HCT116 (cell line): ENCODE measurements at regions not wholly inside any gene's neighbourhood (a gene's known extent, or its start where the extent isn't known, plus 50 kb on each side); places are given as distances from the start of the nearest gene placed in this dataset.

Experiments
- ATAC-seq: fragments of 200-7000 bp; cut with Tn5 transposase; 2 replicates; pipeline ENCODE4 v1.9.1; 2020; ENCODE audit warnings: mild to moderate bottlenecking, moderate library complexity
- BruUV-seq: library from RNA; stranded (reverse); fragments of 400-500 nt; replicated peaks from 2 replicates; lab custom pipeline; 2021; lab: Mats Ljungman, UMichigan
- CTCF ChIA-PET: fragments of 300-600 bp; sonication (Branson Sonifier 250); formaldehyde crosslinking; loops from one replicate; lab custom pipeline; 2021; ENCODE audit warnings: antibody characterized with exemption; lab: Charles Lee
- POLR2A ChIA-PET: fragments of 300-600, 350-600 bp; sonication (Branson Sonifier 250); formaldehyde crosslinking; loops from one replicate; lab custom pipeline; 2021; ENCODE audit warnings: antibody characterized with exemption; lab: Charles Lee
- RAD21 ChIA-PET, 2 experiments: fragments of 300-600 bp; sonication (Branson Sonifier 250); formaldehyde crosslinking; loops; one replicate each; lab custom pipeline; 2023; ENCODE audit warnings: low total read pairs in 2 of 2; ENCODE audit not compliant: uncharacterized antibody in 2 of 2, unreplicated experiment in 2 of 2, low non-redundant PET in 1 of 2; lab: Charles Lee
- DNase-seq: peaks from one replicate; pipeline ENCODE4 v3.0.0-alpha.2; 2010; ENCODE audit warnings: low read depth, low spot score
- H2AFZ ChIP-seq: fragments of 200-600 bp; shearing (Covaris generic), sonication (generic); 2 replicates; pipeline ENCODE4 v1.6.1; 2017; ENCODE audit warnings: low read depth, mixed run types, mixed read lengths, antibody characterized with exemption, low read length; ENCODE audit not compliant: poor library complexity, severe bottlenecking
- H3K27ac ChIP-seq: 2 replicates; pipeline ENCODE4 v1.5.1; 2012; ENCODE audit warnings: low read depth, low read length
- H3K27me3 ChIP-seq: fragments of 200-600 bp; sonication (generic); 2 replicates; pipeline ENCODE4 v1.6.1; 2016; ENCODE audit warnings: mixed run types, low read length, mixed read lengths; ENCODE audit not compliant: insufficient read depth
- H3K36me3 ChIP-seq, 2 experiments: fragments of 200-500 bp in 1 of 2; fragments of 200-600 bp in 1 of 2; sonication (Bioruptor generic) in 1 of 2; sonication (generic) in 1 of 2; 2 replicates each; pipeline versions ENCODE4 v1.5.1 to v1.6.1; 2014 to 2016; ENCODE audit warnings: low read length in 2 of 2, inconsistent platforms in 1 of 2, mixed read lengths in 1 of 2, mixed run types in 1 of 2; ENCODE audit not compliant: insufficient read depth in 2 of 2, control insufficient read depth in 1 of 2
- H3K4me1 ChIP-seq, 2 experiments: fragments of 200-600 bp in 1 of 2; sonication (generic) in 1 of 2; 2 replicates each; pipeline versions ENCODE4 v1.5.1 to v1.6.1; 2012 to 2017; ENCODE audit warnings: low read length in 2 of 2, inconsistent platforms in 1 of 2, mild to moderate bottlenecking in 1 of 2, mixed read lengths in 1 of 2, mixed run types in 1 of 2, moderate library complexity in 1 of 2; ENCODE audit not compliant: insufficient read depth in 2 of 2, control insufficient read depth in 1 of 2
- H3K4me2 ChIP-seq: fragments of 200-600 bp; sonication (generic); 2 replicates; pipeline ENCODE4 v1.6.1; 2017; ENCODE audit warnings: mixed run types, low read length, mixed read lengths
- H3K4me3 ChIP-seq, 2 experiments: fragments of 200-600 bp in 1 of 2; sonication (generic) in 1 of 2; replicated peaks in 1 of 2; 2 replicates each; pipeline ENCODE4 v1.5.1; 2011 to 2016; ENCODE audit warnings: low read length in 2 of 2, control low read depth in 1 of 2, low read depth in 1 of 2, mild to moderate bottlenecking in 1 of 2, mixed read lengths in 1 of 2, mixed run types in 1 of 2
- H3K79me2 ChIP-seq: fragments of 200-600 bp; sonication (generic); 2 replicates; pipeline ENCODE4 v1.6.1; 2017; ENCODE audit warnings: mild to moderate bottlenecking, mixed run types, low read length, moderate library complexity, mixed read lengths; ENCODE audit not compliant: insufficient read depth
- H3K9ac ChIP-seq: fragments of 200-600 bp; sonication (generic); 2 replicates; pipeline ENCODE4 v1.6.1; 2016; ENCODE audit warnings: low read length, mixed read lengths
- H3K9me2 ChIP-seq: fragments of 200-600 bp; sonication (generic), shearing (Covaris generic); 2 replicates; pipeline ENCODE4 v1.6.1; 2017; ENCODE audit warnings: mixed run types, mild to moderate bottlenecking, moderate library complexity; ENCODE audit not compliant: insufficient read depth
- H3K9me3 ChIP-seq, 2 experiments: fragments of 200-500 bp in 1 of 2; fragments of 200-600 bp in 1 of 2; sonication (Bioruptor generic) in 1 of 2; sonication (generic) in 1 of 2; 2 replicates each; pipeline ENCODE4 v1.6.1; 2014 to 2017; ENCODE audit warnings: low read length in 2 of 2, mixed read lengths in 2 of 2, inconsistent platforms in 1 of 2, low read depth in 1 of 2, mild to moderate bottlenecking in 1 of 2, mixed run types in 1 of 2, moderate library complexity in 1 of 2; ENCODE audit not compliant: control insufficient read depth in 1 of 2, insufficient read depth in 1 of 2
- H4K20me1 ChIP-seq: fragments of 200-600 bp; sonication (generic), shearing (Covaris generic); 2 replicates; pipeline ENCODE4 v1.6.1; 2017; ENCODE audit warnings: mixed run types, mild to moderate bottlenecking, moderate library complexity; ENCODE audit not compliant: insufficient read depth
- EGR1 ChIP-seq: IDR thresholded peaks from 2 replicates; pipeline ENCODE4 v1.6.1; 2012; ENCODE audit warnings: low read depth
- ELF1 ChIP-seq: IDR thresholded peaks from 2 replicates; pipeline ENCODE4 v1.6.1; 2012; ENCODE audit warnings: low read depth, borderline replicate concordance
- EZH2 ChIP-seq: fragments of 200-600 bp; sonication (generic); IDR thresholded peaks from 2 replicates; pipeline ENCODE4 v1.6.1; 2017; ENCODE audit warnings: antibody characterized with exemption, mixed run types
- SP1 ChIP-seq: IDR thresholded peaks from 2 replicates; pipeline ENCODE4 v1.6.1; 2012; ENCODE audit warnings: low read depth
- SRF ChIP-seq: IDR thresholded peaks from 2 replicates; pipeline ENCODE4 v1.6.1; 2012; ENCODE audit warnings: low read depth
- ZBTB33 ChIP-seq: IDR thresholded peaks from 2 replicates; pipeline ENCODE4 v1.6.1; 2011; ENCODE audit warnings: mild to moderate bottlenecking, low read length, moderate library complexity; ENCODE audit not compliant: insufficient replicate concordance; ENCODE audit errors: extremely low read depth
- ZFX ChIP-seq: fragments of 450-650 bp; IDR thresholded peaks from 2 replicates; pipeline ENCODE4 v1.6.1; 2017
- intact Hi-C: fragments of 100-400 bp; cut with micrococcal nuclease; formaldehyde crosslinking; loops from 2 replicates; pipeline ENCODE4 v1.10.0; 2022
- TF ChIP-seq, protein P1 (sequence below): IDR thresholded peaks from 2 replicates; pipeline ENCODE4 v1.6.1; 2012; ENCODE audit warnings: low read depth

DNA sequence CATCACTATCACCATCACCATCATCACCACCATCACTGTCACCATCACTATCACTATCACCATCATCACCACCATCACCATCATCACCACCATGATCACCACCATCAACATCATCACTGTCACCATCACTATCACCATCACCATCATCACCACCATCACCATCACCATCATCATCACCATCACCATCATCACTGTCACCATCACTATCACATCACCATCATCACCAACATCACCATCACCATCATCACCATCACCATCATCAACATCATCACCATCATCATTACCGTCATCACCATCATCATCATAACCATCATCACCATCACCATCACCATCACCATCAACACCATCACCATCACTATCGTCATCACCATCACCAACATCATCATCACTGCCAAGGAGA lies 273.8 kb downstream of the FOXL1 start:
- ATAC-seq: no peak
- Histone ChIP-seq H3K9me2 (no peaks in the 10 kb centered on the region), H3K27ac (no peak overlapping the region), H2AFZ (no peak overlapping the region), H3K9me3 (no peaks in the 10 kb centered on the region), H3K4me1 (no peaks in the 10 kb centered on the region), H3K27me3 (peaks cover 28% of the 10 kb centered on the region), H3K79me2 (no peaks in the 10 kb centered on the region), H3K4me2 (no peak overlapping the region), H4K20me1 (no peaks in the 10 kb centered on the region), H3K4me3 (no peak overlapping the region), H3K9ac (no peak overlapping the region), H3K36me3 (no peaks in the 10 kb centered on the region)
- ChIA-PET POLR2A (no interaction called here), RAD21 (no interaction called here), CTCF (no interaction called here)
- no peak for DNase-seq
- BruUV-seq: no TSS peak
- no peak for TF ChIP-seq ELF1
- intact Hi-C loops: no loop called here

DNA sequence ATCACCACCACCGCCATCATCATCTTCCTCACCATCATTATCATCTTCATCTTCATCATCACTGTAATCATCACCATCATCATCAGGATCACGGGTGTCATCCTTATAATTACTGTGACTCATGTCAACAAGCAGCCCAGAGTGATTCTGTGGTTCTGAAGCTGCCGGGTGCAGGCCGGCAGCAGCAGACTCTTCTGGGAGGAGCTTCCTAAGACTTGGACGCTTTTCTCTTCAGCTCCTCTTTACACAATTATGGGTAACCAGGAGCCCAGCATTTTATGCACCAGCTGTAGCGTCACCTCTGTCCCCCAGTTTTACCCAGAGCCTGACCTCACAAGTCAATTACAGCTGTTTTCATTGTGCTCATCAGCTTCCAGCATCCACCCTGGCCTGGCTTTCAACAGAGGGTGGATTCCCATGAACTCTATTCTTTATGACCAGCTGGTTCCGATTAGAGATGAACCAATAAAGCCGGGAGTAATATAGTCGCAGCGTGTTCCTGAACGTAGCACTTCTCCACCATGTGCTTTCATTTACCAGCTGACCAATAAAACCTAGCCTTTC lies 275.8 kb downstream of the FOXL1 start:
- Histone ChIP-seq H3K4me1 (no peaks in the 10 kb centered on the region), H2AFZ (no peak overlapping the region), H3K9me3 (no peaks in the 10 kb centered on the region), H3K79me2 (no peaks in the 10 kb centered on the region), H3K36me3 (no peaks in the 10 kb centered on the region), H3K27me3 (peaks cover 11% of the 10 kb centered on the region), H3K27ac (no peak overlapping the region), H3K4me3 (no peak overlapping the region), H4K20me1 (no peaks in the 10 kb centered on the region), H3K9me2 (no peaks in the 10 kb centered on the region), H3K9ac (no peak overlapping the region), H3K4me2 (no peak overlapping the region)
- intact Hi-C loops: no loop called here
- BruUV-seq: no TSS peak
- CTCF ChIA-PET: interaction anchor here (0.9 to 1.4 kb wide), 2 partner anchors 20 to 208 kb away, joined by 4 read pairs; no protein-coding TSS in a partner anchor
- POLR2A ChIA-PET: no interaction called here
- no peak for ATAC-seq
- no peak for TF ChIP-seq SP1
- TF ChIP-seq ZFX: no peak
- TF ChIP-seq, protein P1, sequence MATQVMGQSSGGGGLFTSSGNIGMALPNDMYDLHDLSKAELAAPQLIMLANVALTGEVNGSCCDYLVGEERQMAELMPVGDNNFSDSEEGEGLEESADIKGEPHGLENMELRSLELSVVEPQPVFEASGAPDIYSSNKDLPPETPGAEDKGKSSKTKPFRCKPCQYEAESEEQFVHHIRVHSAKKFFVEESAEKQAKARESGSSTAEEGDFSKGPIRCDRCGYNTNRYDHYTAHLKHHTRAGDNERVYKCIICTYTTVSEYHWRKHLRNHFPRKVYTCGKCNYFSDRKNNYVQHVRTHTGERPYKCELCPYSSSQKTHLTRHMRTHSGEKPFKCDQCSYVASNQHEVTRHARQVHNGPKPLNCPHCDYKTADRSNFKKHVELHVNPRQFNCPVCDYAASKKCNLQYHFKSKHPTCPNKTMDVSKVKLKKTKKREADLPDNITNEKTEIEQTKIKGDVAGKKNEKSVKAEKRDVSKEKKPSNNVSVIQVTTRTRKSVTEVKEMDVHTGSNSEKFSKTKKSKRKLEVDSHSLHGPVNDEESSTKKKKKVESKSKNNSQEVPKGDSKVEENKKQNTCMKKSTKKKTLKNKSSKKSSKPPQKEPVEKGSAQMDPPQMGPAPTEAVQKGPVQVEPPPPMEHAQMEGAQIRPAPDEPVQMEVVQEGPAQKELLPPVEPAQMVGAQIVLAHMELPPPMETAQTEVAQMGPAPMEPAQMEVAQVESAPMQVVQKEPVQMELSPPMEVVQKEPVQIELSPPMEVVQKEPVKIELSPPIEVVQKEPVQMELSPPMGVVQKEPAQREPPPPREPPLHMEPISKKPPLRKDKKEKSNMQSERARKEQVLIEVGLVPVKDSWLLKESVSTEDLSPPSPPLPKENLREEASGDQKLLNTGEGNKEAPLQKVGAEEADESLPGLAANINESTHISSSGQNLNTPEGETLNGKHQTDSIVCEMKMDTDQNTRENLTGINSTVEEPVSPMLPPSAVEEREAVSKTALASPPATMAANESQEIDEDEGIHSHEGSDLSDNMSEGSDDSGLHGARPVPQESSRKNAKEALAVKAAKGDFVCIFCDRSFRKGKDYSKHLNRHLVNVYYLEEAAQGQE: no peak
- TF ChIP-seq EGR1: no peak
- no peak for TF ChIP-seq SRF
- no peak for TF ChIP-seq EZH2
- TF ChIP-seq ZBTB33: no peak
- RAD21 ChIA-PET: no interaction called here
- DNase-seq: no peak
